SK-N-SH treated with all-trans-retinoic acid at 6 μM for 48 hours (cell line): ENCODE measurements at regions not wholly inside any gene's neighbourhood (a gene's known extent, or its start where the extent isn't known, plus 50 kb on each side); places are given as distances from the start of the nearest gene placed in this dataset.

ENCODE experiments used
- ATAC-seq: fragments of 200-7000 bp; cut with Tn5 transposase; 3 replicates; pipeline ENCODE4 v1.9.1; 2020; ENCODE audit warnings: mild to moderate bottlenecking, moderate library complexity
- ARNTL ChIP-seq: fragments of 450-650 bp; formaldehyde crosslinking; IDR thresholded peaks from 2 replicates; pipeline ENCODE4 v1.5.0; 2020; ENCODE audit warnings: low read depth, mild to moderate bottlenecking, moderate library complexity, borderline replicate concordance
- BACH2 ChIP-seq: fragments of 250-450 bp; sonication (Bioruptor Pico); IDR thresholded peaks from 2 replicates; pipeline ENCODE4 v1.9.0; 2021; ENCODE audit warnings: mild to moderate bottlenecking, borderline replicate concordance
- CSDC2 ChIP-seq: fragments of 250-450 bp; sonication (Bioruptor Pico); IDR thresholded peaks from 2 replicates; pipeline ENCODE4 v1.5.0; 2020; ENCODE audit warnings: mild to moderate bottlenecking, moderate library complexity
- ESRRG ChIP-seq: fragments of 250-450 bp; sonication (Bioruptor Pico); IDR thresholded peaks from 2 replicates; pipeline ENCODE4 v1.6.1; 2021; ENCODE audit warnings: mild to moderate bottlenecking
- GLIS3 ChIP-seq: fragments of 250-450 bp; sonication (Bioruptor Pico); IDR thresholded peaks from 2 replicates; pipeline ENCODE4 v1.5.0; 2020; ENCODE audit warnings: mild to moderate bottlenecking, moderate library complexity
- ISL1 ChIP-seq: fragments of 250-450 bp; sonication (Bioruptor Pico); IDR thresholded peaks from 2 replicates; pipeline ENCODE4 v2.1.2; 2022; ENCODE audit warnings: mild to moderate bottlenecking, moderate library complexity
- SNAI2 ChIP-seq: fragments of 250-450 bp; sonication (Bioruptor Pico); IDR thresholded peaks from 2 replicates; pipeline ENCODE4 v1.5.0; 2020; ENCODE audit warnings: mild to moderate bottlenecking, moderate library complexity
- TCF4 ChIP-seq: fragments of 250-450 bp; sonication (Bioruptor Pico); IDR thresholded peaks from 2 replicates; pipeline ENCODE4 v1.8.0; 2021; ENCODE audit warnings: mild to moderate bottlenecking, moderate library complexity, borderline replicate concordance
- ZC3H10 ChIP-seq: fragments of 250-450 bp; sonication (Bioruptor Pico); IDR thresholded peaks from 2 replicates; pipeline ENCODE4 v1.5.1; 2021; ENCODE audit warnings: mild to moderate bottlenecking, moderate library complexity
- ZFP3 ChIP-seq: fragments of 250-450 bp; sonication (Bioruptor Pico); IDR thresholded peaks from 2 replicates; pipeline ENCODE4 v1.5.0; 2020; ENCODE audit warnings: mild to moderate bottlenecking, moderate library complexity
- ZNF565 ChIP-seq: fragments of 450-650 bp; formaldehyde crosslinking; conservative IDR thresholded peaks from 2 replicates; pipeline ENCODE4 v1.5.0; 2020; ENCODE audit warnings: low read depth, mild to moderate bottlenecking, moderate library complexity
- ZNF70 ChIP-seq: fragments of 450-650 bp; formaldehyde crosslinking; IDR thresholded peaks from 2 replicates; pipeline ENCODE4 v1.5.0; 2020; ENCODE audit warnings: mild to moderate bottlenecking, moderate library complexity
- TF ChIP-seq, protein P1 (sequence below): fragments of 250-450 bp; sonication (Bioruptor Pico); IDR thresholded peaks from 2 replicates; pipeline ENCODE4 v1.5.1; 2020; ENCODE audit warnings: low read depth, mild to moderate bottlenecking, moderate library complexity
- TF ChIP-seq, protein P2 (sequence below): fragments of 250-450 bp; sonication (Bioruptor Pico); IDR thresholded peaks from 2 replicates; pipeline ENCODE4 v1.5.0; 2020; ENCODE audit warnings: mild to moderate bottlenecking, moderate library complexity
- TF ChIP-seq, protein P3 (sequence below): fragments of 250-450 bp; sonication (Bioruptor Pico); IDR thresholded peaks from 2 replicates; pipeline ENCODE4 v1.8.0; 2020; ENCODE audit warnings: mild to moderate bottlenecking, moderate library complexity, borderline replicate concordance
- TF ChIP-seq, protein P4 (sequence below): fragments of 250-450 bp; sonication (Bioruptor Pico); IDR thresholded peaks from 2 replicates; pipeline ENCODE4 v1.8.0; 2021; ENCODE audit warnings: low read depth, mild to moderate bottlenecking, moderate library complexity, borderline replicate concordance
- TF ChIP-seq, protein P5 (sequence below): fragments of 250-450 bp; sonication (Bioruptor Pico); IDR thresholded peaks from 2 replicates; pipeline ENCODE4 v1.5.1; 2021; ENCODE audit warnings: mild to moderate bottlenecking, moderate library complexity

DNA sequence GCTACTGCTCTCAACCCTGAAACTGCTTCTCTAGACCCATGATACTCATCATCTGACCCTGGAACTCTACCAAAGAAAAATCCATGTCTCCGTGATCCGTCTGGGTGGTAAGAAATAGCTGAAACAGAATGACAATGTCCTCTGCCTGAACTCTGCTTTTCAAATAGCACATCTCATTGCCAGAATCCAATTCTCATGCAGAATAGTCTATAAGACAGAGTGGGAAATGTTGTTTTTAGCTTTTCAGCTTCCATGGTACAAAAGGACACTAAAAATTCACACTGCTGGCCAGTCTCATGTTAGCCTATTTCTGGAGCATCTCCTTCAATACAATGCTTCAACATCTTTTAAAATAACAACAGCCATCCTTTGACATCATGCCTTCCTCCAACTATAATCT, 1355.8 kb upstream of the PRMT6 start:
- no peak for ATAC-seq
- TF ChIP-seq, protein P1, sequence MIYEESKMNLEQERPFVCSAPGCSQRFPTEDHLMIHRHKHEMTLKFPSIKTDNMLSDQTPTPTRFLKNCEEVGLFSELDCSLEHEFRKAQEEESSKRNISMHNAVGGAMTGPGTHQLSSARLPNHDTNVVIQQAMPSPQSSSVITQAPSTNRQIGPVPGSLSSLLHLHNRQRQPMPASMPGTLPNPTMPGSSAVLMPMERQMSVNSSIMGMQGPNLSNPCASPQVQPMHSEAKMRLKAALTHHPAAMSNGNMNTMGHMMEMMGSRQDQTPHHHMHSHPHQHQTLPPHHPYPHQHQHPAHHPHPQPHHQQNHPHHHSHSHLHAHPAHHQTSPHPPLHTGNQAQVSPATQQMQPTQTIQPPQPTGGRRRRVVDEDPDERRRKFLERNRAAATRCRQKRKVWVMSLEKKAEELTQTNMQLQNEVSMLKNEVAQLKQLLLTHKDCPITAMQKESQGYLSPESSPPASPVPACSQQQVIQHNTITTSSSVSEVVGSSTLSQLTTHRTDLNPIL (CRISPR knock-in tag), result no peak
- no peak for TF ChIP-seq ZNF70 (CRISPR knock-in tag)

DNA sequence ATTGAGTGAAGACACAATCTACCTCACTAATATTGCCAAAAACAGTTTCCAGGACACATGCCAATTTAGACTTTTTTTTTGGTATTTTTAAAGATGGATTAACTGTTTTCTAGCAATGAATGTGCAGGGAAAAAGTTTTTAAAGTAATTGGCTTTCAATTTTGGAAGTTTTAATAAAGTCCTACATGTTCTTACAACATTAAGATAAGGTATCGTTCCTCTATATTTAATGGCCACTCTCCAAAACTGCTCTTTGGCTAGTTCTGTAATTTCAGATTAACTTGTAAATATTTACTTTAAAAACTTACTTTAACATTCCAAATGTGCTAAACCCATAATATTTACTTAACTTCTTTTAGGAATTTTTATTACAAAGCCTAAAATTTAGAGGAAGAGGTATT, 1332.2 kb upstream of the PRMT6 start:
- TF ChIP-seq, protein P2, sequence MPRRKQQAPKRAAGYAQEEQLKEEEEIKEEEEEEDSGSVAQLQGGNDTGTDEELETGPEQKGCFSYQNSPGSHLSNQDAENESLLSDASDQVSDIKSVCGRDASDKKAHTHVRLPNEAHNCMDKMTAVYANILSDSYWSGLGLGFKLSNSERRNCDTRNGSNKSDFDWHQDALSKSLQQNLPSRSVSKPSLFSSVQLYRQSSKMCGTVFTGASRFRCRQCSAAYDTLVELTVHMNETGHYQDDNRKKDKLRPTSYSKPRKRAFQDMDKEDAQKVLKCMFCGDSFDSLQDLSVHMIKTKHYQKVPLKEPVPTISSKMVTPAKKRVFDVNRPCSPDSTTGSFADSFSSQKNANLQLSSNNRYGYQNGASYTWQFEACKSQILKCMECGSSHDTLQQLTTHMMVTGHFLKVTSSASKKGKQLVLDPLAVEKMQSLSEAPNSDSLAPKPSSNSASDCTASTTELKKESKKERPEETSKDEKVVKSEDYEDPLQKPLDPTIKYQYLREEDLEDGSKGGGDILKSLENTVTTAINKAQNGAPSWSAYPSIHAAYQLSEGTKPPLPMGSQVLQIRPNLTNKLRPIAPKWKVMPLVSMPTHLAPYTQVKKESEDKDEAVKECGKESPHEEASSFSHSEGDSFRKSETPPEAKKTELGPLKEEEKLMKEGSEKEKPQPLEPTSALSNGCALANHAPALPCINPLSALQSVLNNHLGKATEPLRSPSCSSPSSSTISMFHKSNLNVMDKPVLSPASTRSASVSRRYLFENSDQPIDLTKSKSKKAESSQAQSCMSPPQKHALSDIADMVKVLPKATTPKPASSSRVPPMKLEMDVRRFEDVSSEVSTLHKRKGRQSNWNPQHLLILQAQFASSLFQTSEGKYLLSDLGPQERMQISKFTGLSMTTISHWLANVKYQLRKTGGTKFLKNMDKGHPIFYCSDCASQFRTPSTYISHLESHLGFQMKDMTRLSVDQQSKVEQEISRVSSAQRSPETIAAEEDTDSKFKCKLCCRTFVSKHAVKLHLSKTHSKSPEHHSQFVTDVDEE (CRISPR knock-in tag), result no peak
- no peak for TF ChIP-seq ZNF565
- TF ChIP-seq TCF4 (CRISPR knock-in tag), result no peak
- TF ChIP-seq ZFP3 (CRISPR knock-in tag), result no peak
- ATAC-seq, result no peak

DNA sequence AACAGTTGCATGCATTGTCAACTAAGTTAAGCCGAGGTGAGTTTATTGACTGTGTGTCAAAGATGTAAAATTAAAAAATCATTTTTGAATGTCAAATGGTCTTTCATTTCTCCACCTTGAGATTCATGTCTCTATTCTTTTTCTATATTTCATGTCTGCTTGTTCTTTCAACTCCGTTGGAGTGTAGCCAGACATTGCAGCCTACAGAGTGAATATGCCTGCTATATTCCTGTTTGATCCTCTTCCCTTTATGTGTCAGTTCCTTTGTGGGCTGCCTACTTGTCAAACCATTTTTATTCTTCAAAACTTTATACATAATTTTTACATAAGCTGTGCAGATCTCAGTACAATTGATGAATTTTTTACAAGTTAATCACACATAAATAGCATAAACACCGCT, 1325.8 kb upstream of the PRMT6 start:
- ATAC-seq, result no peak
- TF ChIP-seq ESRRG (CRISPR knock-in tag) (no peak), ZFP3 (CRISPR knock-in tag) (no peak), ZNF70 (CRISPR knock-in tag) (no peak), SNAI2 (no peak), ZNF565 (no peak), ZC3H10 (CRISPR knock-in tag) (no peak), BACH2 (CRISPR knock-in tag) (no peak), ARNTL (no peak), CSDC2 (no peak), ISL1 (CRISPR knock-in tag) (no peak), GLIS3 (CRISPR knock-in tag) (no peak)
- TF ChIP-seq, protein P1 (CRISPR knock-in tag), result no peak
- TF ChIP-seq, protein P3, sequence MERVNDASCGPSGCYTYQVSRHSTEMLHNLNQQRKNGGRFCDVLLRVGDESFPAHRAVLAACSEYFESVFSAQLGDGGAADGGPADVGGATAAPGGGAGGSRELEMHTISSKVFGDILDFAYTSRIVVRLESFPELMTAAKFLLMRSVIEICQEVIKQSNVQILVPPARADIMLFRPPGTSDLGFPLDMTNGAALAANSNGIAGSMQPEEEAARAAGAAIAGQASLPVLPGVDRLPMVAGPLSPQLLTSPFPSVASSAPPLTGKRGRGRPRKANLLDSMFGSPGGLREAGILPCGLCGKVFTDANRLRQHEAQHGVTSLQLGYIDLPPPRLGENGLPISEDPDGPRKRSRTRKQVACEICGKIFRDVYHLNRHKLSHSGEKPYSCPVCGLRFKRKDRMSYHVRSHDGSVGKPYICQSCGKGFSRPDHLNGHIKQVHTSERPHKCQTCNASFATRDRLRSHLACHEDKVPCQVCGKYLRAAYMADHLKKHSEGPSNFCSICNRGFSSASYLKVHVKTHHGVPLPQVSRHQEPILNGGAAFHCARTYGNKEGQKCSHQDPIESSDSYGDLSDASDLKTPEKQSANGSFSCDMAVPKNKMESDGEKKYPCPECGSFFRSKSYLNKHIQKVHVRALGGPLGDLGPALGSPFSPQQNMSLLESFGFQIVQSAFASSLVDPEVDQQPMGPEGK (CRISPR knock-in tag), result no peak
- TF ChIP-seq, protein P4, sequence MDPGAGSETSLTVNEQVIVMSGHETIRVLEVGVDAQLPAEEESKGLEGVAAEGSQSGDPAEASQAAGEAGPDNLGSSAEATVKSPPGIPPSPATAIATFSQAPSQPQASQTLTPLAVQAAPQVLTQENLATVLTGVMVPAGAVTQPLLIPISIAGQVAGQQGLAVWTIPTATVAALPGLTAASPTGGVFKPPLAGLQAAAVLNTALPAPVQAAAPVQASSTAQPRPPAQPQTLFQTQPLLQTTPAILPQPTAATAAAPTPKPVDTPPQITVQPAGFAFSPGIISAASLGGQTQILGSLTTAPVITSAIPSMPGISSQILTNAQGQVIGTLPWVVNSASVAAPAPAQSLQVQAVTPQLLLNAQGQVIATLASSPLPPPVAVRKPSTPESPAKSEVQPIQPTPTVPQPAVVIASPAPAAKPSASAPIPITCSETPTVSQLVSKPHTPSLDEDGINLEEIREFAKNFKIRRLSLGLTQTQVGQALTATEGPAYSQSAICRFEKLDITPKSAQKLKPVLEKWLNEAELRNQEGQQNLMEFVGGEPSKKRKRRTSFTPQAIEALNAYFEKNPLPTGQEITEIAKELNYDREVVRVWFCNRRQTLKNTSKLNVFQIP (CRISPR knock-in tag), result no peak
- TF ChIP-seq, protein P5, sequence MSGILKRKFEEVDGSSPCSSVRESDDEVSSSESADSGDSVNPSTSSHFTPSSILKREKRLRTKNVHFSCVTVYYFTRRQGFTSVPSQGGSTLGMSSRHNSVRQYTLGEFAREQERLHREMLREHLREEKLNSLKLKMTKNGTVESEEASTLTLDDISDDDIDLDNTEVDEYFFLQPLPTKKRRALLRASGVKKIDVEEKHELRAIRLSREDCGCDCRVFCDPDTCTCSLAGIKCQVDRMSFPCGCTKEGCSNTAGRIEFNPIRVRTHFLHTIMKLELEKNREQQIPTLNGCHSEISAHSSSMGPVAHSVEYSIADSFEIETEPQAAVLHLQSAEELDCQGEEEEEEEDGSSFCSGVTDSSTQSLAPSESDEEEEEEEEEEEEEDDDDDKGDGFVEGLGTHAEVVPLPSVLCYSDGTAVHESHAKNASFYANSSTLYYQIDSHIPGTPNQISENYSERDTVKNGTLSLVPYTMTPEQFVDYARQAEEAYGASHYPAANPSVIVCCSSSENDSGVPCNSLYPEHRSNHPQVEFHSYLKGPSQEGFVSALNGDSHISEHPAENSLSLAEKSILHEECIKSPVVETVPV (CRISPR knock-in tag), result no peak
- TF ChIP-seq, protein P2 (CRISPR knock-in tag), result no peak
- TF ChIP-seq, all 23 proteins: peak for 0
